H1 (cell line): ENCODE measurements at regions not wholly inside any gene's neighbourhood (a gene's known extent, or its start where the extent isn't known, plus 50 kb on each side); places are given as distances from the start of the nearest gene placed in this dataset.

Experiments
- CTCF ChIA-PET: fragments of 300-600 bp; sonication (Branson Sonifier 250); formaldehyde crosslinking; loops from one replicate; lab custom pipeline; 2021; ENCODE audit not compliant: partially characterized antibody; lab: Charles Lee
- POLR2A ChIA-PET: fragments of 300-600 bp; sonication (Branson Sonifier 250); formaldehyde crosslinking; loops from one replicate; lab custom pipeline; 2021; ENCODE audit warnings: inconsistent platforms; ENCODE audit not compliant: partially characterized antibody; lab: Charles Lee
- DNase-seq, 2 experiments: peaks; one replicate each; pipeline versions ENCODE4 v3.0.0 to v3.0.0-alpha.2; 2010 to 2022; ENCODE audit warnings: low spot score in 2 of 2, low read depth in 1 of 2, mixed read lengths in 1 of 2
- FAIRE-seq: peaks from 2 replicates; lab custom pipeline; 2011; peaks lifted over from hg19 to GRCh38; lab: Jason Lieb, UNC
- H2AFZ ChIP-seq: 2 replicates; pipeline ENCODE4 v1.8.1; 2012; ENCODE audit warnings: low read length, inconsistent platforms
- H2AK5ac ChIP-seq: 2 replicates; pipeline ENCODE4 v1.6.1; 2013; ENCODE audit warnings: low read depth, low read length
- H2BK120ac ChIP-seq: replicated peaks from 2 replicates; pipeline ENCODE3; 2013; ENCODE audit warnings: low read depth, low read length, inconsistent platforms
- H2BK12ac ChIP-seq: 2 replicates; pipeline ENCODE4 v1.6.1; 2013; ENCODE audit warnings: low read depth, low read length
- H2BK15ac ChIP-seq: 2 replicates; pipeline ENCODE4 v1.6.1; 2013; ENCODE audit warnings: low read length
- H2BK20ac ChIP-seq: 2 replicates; pipeline ENCODE4 v1.6.1; 2013; ENCODE audit warnings: low read length
- H2BK5ac ChIP-seq: 2 replicates; pipeline ENCODE4 v1.6.1; 2013; ENCODE audit warnings: low read depth, low read length
- H3K14ac ChIP-seq: 2 replicates; pipeline ENCODE4 v1.6.1; 2013; ENCODE audit warnings: inconsistent platforms; ENCODE audit not compliant: insufficient read length
- H3K18ac ChIP-seq: 2 replicates; pipeline ENCODE4 v1.6.1; 2013; ENCODE audit warnings: low read length; ENCODE audit errors: extremely low read depth
- H3K23ac ChIP-seq: 2 replicates; pipeline ENCODE4 v1.6.1; 2013; ENCODE audit warnings: inconsistent platforms; ENCODE audit not compliant: insufficient read length
- H3K23me2 ChIP-seq: 2 replicates; pipeline ENCODE4 v1.6.1; 2013; ENCODE audit warnings: low read depth, low read length
- H3K27ac ChIP-seq: 2 replicates; pipeline ENCODE4 v1.6.1; 2011; ENCODE audit warnings: low read depth, low read length, inconsistent platforms
- H3K27me3 ChIP-seq, 4 experiments: replicated peaks in 1 of 4; 1 replicate in 1 of 4; 2 replicates in 3 of 4; pipeline versions ENCODE4 v1.6.1 to v1.8.1; 2011 to 2013; ENCODE audit warnings: low read length in 3 of 4, mild to moderate bottlenecking in 3 of 4, inconsistent platforms in 2 of 4, mixed read lengths in 2 of 4, moderate library complexity in 1 of 4; ENCODE audit not compliant: control insufficient read depth in 3 of 4, insufficient read depth in 3 of 4; ENCODE audit errors: extremely low read depth in 1 of 4
- H3K36me3 ChIP-seq, 4 experiments: 2 replicates each; pipeline versions ENCODE4 v1.6.1 to v1.8.1; 2011 to 2013; ENCODE audit warnings: mild to moderate bottlenecking in 4 of 4, low read length in 3 of 4, moderate library complexity in 2 of 4, control low read depth in 1 of 4, inconsistent platforms in 1 of 4; ENCODE audit not compliant: insufficient read depth in 4 of 4, control insufficient read depth in 2 of 4
- H3K4ac ChIP-seq: replicated peaks from 2 replicates; pipeline ENCODE3; 2013; ENCODE audit warnings: low read length, low read depth, mixed read lengths, inconsistent platforms; ENCODE audit not compliant: insufficient read length
- H3K4me1 ChIP-seq, 4 experiments: replicated peaks in 1 of 4; 1 replicate in 1 of 4; 2 replicates in 3 of 4; pipeline versions ENCODE4 v1.6.1 to v1.8.1; 2011 to 2013; ENCODE audit warnings: low read length in 3 of 4, inconsistent platforms in 2 of 4, mixed read lengths in 1 of 4; ENCODE audit not compliant: insufficient read depth in 4 of 4, control insufficient read depth in 3 of 4
- H3K4me2 ChIP-seq, 2 experiments: 2 replicates each; pipeline versions ENCODE4 v1.6.1 to v1.8.1; 2011 to 2013; ENCODE audit warnings: low read depth in 2 of 2, low read length in 2 of 2, control low read depth in 1 of 2, inconsistent platforms in 1 of 2, mild to moderate bottlenecking in 1 of 2; ENCODE audit not compliant: insufficient read depth in 1 of 2
- H3K4me3 ChIP-seq, 4 experiments: fragments of 200-600, 300-600 bp in 1 of 4; sonication (generic), shearing (Covaris generic), sonication (Bioruptor Twin) in 1 of 4; 2 replicates each; pipeline versions ENCODE4 v1.5.1 to v1.8.1; 2011 to 2016; ENCODE audit warnings: low read length in 4 of 4, low read depth in 3 of 4, control low read depth in 2 of 4, inconsistent platforms in 2 of 4, mild to moderate bottlenecking in 2 of 4, mixed read lengths in 1 of 4, moderate library complexity in 1 of 4; ENCODE audit not compliant: insufficient read depth in 2 of 4; ENCODE audit errors: extremely low read depth in 1 of 4
- H3K56ac ChIP-seq: replicated peaks from 2 replicates; pipeline ENCODE3; 2013; ENCODE audit warnings: low read depth, mild to moderate bottlenecking, mixed read lengths, low read length, inconsistent platforms; ENCODE audit not compliant: insufficient read length
- H3K79me1 ChIP-seq: 2 replicates; pipeline ENCODE4 v1.6.1; 2013; ENCODE audit warnings: low read depth, low read length, control low read depth
- H3K79me2 ChIP-seq, 2 experiments: 2 replicates each; pipeline versions ENCODE4 v1.6.1 to v1.8.1; 2012 to 2013; ENCODE audit warnings: low read length in 2 of 2, mild to moderate bottlenecking in 2 of 2, inconsistent platforms in 1 of 2; ENCODE audit not compliant: insufficient read depth in 2 of 2, control insufficient read depth in 1 of 2
- H3K9ac ChIP-seq, 4 experiments: replicated peaks in 1 of 4; 1 replicate in 1 of 4; 2 replicates in 3 of 4; pipeline versions ENCODE4 v1.6.1 to v1.8.1; 2011 to 2013; ENCODE audit warnings: low read depth in 3 of 4, low read length in 3 of 4, control low read depth in 2 of 4, mild to moderate bottlenecking in 2 of 4, moderate library complexity in 2 of 4, inconsistent platforms in 1 of 4; ENCODE audit errors: extremely low read depth in 1 of 4
- H3K9me3 ChIP-seq, 2 experiments: 2 replicates each; pipeline versions ENCODE4 v1.6.1 to v1.8.1; 2012 to 2013; ENCODE audit warnings: mild to moderate bottlenecking in 2 of 2, moderate library complexity in 2 of 2, control low read depth in 1 of 2, inconsistent platforms in 1 of 2, low read depth in 1 of 2, low read length in 1 of 2, mixed read lengths in 1 of 2; ENCODE audit not compliant: insufficient read depth in 2 of 2
- H4K20me1 ChIP-seq, 2 experiments: replicated peaks in 1 of 2; 2 replicates each; pipeline versions ENCODE3 to v1.8.1; 2011 to 2013; ENCODE audit warnings: inconsistent platforms in 2 of 2, low read length in 2 of 2, mild to moderate bottlenecking in 1 of 2; ENCODE audit not compliant: insufficient read depth in 2 of 2, control insufficient read depth in 1 of 2
- H4K5ac ChIP-seq: 2 replicates; pipeline ENCODE4 v1.6.1; 2013; ENCODE audit warnings: low read length, low read depth, mixed read lengths, inconsistent platforms; ENCODE audit not compliant: insufficient read length
- H4K8ac ChIP-seq: 2 replicates; pipeline ENCODE4 v1.8.0; 2013; ENCODE audit warnings: mild to moderate bottlenecking, moderate library complexity, low read length, inconsistent platforms; ENCODE audit not compliant: insufficient read depth; ENCODE audit errors: extremely low read depth
- H4K91ac ChIP-seq: replicated peaks from 2 replicates; pipeline ENCODE3; 2013; ENCODE audit warnings: low read length, mixed read lengths, inconsistent platforms; ENCODE audit not compliant: insufficient read length
- ASH2L ChIP-seq: fragments of 200-600, 300-600 bp; sonication (generic); IDR thresholded peaks from one replicate; pipeline ENCODE4 v1.7.1; 2017; ENCODE audit warnings: low read length
- BACH1 ChIP-seq: IDR thresholded peaks from 2 replicates; pipeline ENCODE4 v1.6.1; 2012; ENCODE audit warnings: low read length, improper control_type of control experiment
- CBX5 ChIP-seq: fragments of 300-800, 300-1000 bp; sonication (generic); IDR thresholded peaks from 2 replicates; pipeline ENCODE4 v1.7.1; 2016; ENCODE audit warnings: antibody characterized with exemption, low read length, low read depth
- CEBPB ChIP-seq: IDR thresholded peaks from 2 replicates; pipeline ENCODE4 v1.6.1; 2012; ENCODE audit warnings: low read depth, low read length
- CTCF ChIP-seq, 3 experiments: IDR thresholded peaks; 1 replicate in 2 of 3; 2 replicates in 1 of 3; pipeline versions ENCODE4 v1.5.1 to v1.6.1; 2011; ENCODE audit warnings: low read length in 3 of 3, mild to moderate bottlenecking in 3 of 3, inconsistent platforms in 2 of 3, low read depth in 1 of 3, moderate library complexity in 1 of 3; ENCODE audit not compliant: insufficient read depth in 1 of 3; ENCODE audit errors: control extremely low read depth in 1 of 3
- EP300 ChIP-seq, 2 experiments: IDR thresholded peaks; 1 replicate in 1 of 2; 2 replicates in 1 of 2; pipeline ENCODE4 v1.6.1; 2011 to 2012; ENCODE audit warnings: low read depth in 2 of 2, low read length in 2 of 2, mild to moderate bottlenecking in 2 of 2, borderline replicate concordance in 1 of 2, inconsistent platforms in 1 of 2, moderate library complexity in 1 of 2
- EZH2 ChIP-seq: fragments of 200-600 bp; sonication (generic); IDR thresholded peaks from 2 replicates; pipeline ENCODE4 v1.7.1; 2012; ENCODE audit warnings: low read depth, mild to moderate bottlenecking, moderate library complexity, low read length, inconsistent platforms; ENCODE audit not compliant: severe bottlenecking
- JUN ChIP-seq: IDR thresholded peaks from 2 replicates; pipeline ENCODE4 v1.6.1; 2011; ENCODE audit warnings: low read depth, mild to moderate bottlenecking, improper control_type of control experiment, low read length
- POLR2A ChIP-seq, 2 experiments: IDR thresholded peaks; 1 replicate in 1 of 2; 2 replicates in 1 of 2; pipeline ENCODE4 v1.6.1; 2011; ENCODE audit warnings: low read depth in 2 of 2, low read length in 2 of 2, mild to moderate bottlenecking in 2 of 2; ENCODE audit errors: control extremely low read depth in 1 of 2
- POLR2AphosphoS5 ChIP-seq: IDR thresholded peaks from 2 replicates; pipeline ENCODE4 v1.6.1; 2011; ENCODE audit warnings: low read depth, low read length
- SIRT6 ChIP-seq: IDR thresholded peaks from one replicate; pipeline ENCODE4 v1.7.1; 2012; ENCODE audit warnings: low read length, inconsistent platforms
- SP2 ChIP-seq: IDR thresholded peaks from 2 replicates; pipeline ENCODE4 v1.6.1; 2012; ENCODE audit warnings: mild to moderate bottlenecking, low read length, inconsistent platforms
- TCF12 ChIP-seq: IDR thresholded peaks from 2 replicates; pipeline ENCODE4 v1.6.1; 2011; ENCODE audit warnings: low read depth, mild to moderate bottlenecking, low read length
- WGBS, 2 experiments: shearing (Covaris generic) in 1 of 2; methylation state at CpG; one replicate each; pipeline versions ENCODE4 v1.1.6 to v1.1.7; 2013 to 2015; ENCODE audit warnings: low lambda C conversion rate in 2 of 2, mixed read lengths in 2 of 2, inconsistent platforms in 1 of 2, low coverage in 1 of 2, missing lambda C conversion rate in 1 of 2; ENCODE audit not compliant: insufficient replicate concordance in 2 of 2, insufficient coverage in 1 of 2, insufficient read length in 1 of 2; ENCODE audit errors: extremely low coverage in 1 of 2, missing lambda C conversion rate in 1 of 2; 5-methylcytosine and 5-hydroxymethylcytosine counted together

- Histone ChIP-seq H3K4me2 (no peak overlapping the region), H3K9ac (no peak overlapping the region), H2BK12ac (no peak overlapping the region), H3K18ac (no peak overlapping the region), H3K4ac (no peak overlapping the region), H4K5ac (no peak overlapping the region), H3K14ac (no peak overlapping the region), H2AK5ac (no peak overlapping the region), H3K27ac (no peak overlapping the region), H3K4me3 (no peak overlapping the region), H2BK120ac (no peak overlapping the region), H3K9me3 (peaks cover 5 to 6% of the 10 kb centered on the region in 2 experiments; a peak in 2 of 4 replicates), H3K79me2 (no peaks in the 10 kb centered on the region), H3K27me3 (no peaks in the 10 kb centered on the region), H4K8ac (no peak overlapping the region), H2AFZ (no peak overlapping the region), H4K20me1 (peaks cover 0 to 2% of the 10 kb centered on the region in 2 experiments), H3K79me1 (no peaks in the 10 kb centered on the region), H4K91ac (no peak overlapping the region), H3K23ac (no peak overlapping the region), H3K23me2 (peaks cover 11% of the 10 kb centered on the region; the same call in 1 of the 2 replicates), H2BK5ac (no peak overlapping the region), H2BK20ac (no peak overlapping the region), H3K36me3 (no peaks in the 10 kb centered on the region), H3K4me1 (peaks cover 0 to 6% (median 1%) of the 10 kb centered on the region in 4 experiments; a peak in 2 of 7 replicates), H3K56ac (no peak overlapping the region), H2BK15ac (no peak overlapping the region)
- DNase-seq (no peak), FAIRE-seq (no peak)
- POLR2A ChIA-PET = no interaction called here
- WGBS, 2 experiments = 97% methylated on average over 4 of the region's 4 CpGs; no CpG with 5 or more reads in 1 of the 2 experiments
- CTCF ChIA-PET = interaction anchor here (0.8 to 1.7 kb wide), 2 partner anchors 43 to 49 kb away, joined by 3 read pairs; no protein-coding TSS in a partner anchor
- TF ChIP-seq EP300 (IDR thresholded peaks at IDR 0.05; ENCODE audit: borderline replicate concordance in 1 of 2, low read depth in 2 of 2, low read length in 2 of 2) (no peak), POLR2AphosphoS5 (no peak), CTCF (IDR thresholded peaks at IDR 0.05; ENCODE audit: control extremely low read depth in 1 of 3, insufficient read depth in 1 of 3, low read depth in 1 of 3, low read length in 3 of 3) (no peak), ASH2L (no peak), CEBPB (no peak), EZH2 (no peak), CBX5 (no peak), SIRT6 (no peak), TCF12 (no peak), BACH1 (no peak), POLR2A (IDR thresholded peaks at IDR 0.05; ENCODE audit: control extremely low read depth in 1 of 2, low read depth in 2 of 2, low read length in 2 of 2) (no peak), JUN (no peak), SP2 (no peak)
Observed at GRCh38 chr16:87210894-87211293, 106.3 kb downstream of the C16orf95 start.
